Neuron (in vitro differentiated cells): ENCODE measurements at regions not wholly inside any gene's neighbourhood (a gene's known extent, or its start where the extent isn't known, plus 50 kb on each side); places are given as distances from the start of the nearest gene placed in this dataset.
"Not testable (repeated sequence)": the region's sequence is repeated elsewhere in the genome, so short reads cannot be mapped to it uniquely, and the experiment has no call there.

Experiments
- H2AFZ ChIP-seq: one replicate; pipeline ENCODE4 v1.6.1; 2013; ENCODE audit warnings: low read depth, mild to moderate bottlenecking, inconsistent platforms, low read length, moderate library complexity
- H3K27me3 ChIP-seq: one replicate; pipeline ENCODE4 v1.6.1; 2013; ENCODE audit warnings: low read length; ENCODE audit not compliant: insufficient read depth
- H3K36me3 ChIP-seq: one replicate; pipeline ENCODE4 v1.6.1; 2013; ENCODE audit warnings: low read length; ENCODE audit not compliant: insufficient read depth
- H3K4me1 ChIP-seq: one replicate; pipeline ENCODE4 v1.6.1; 2013; ENCODE audit warnings: low read length; ENCODE audit not compliant: insufficient read depth
- H3K4me3 ChIP-seq: 2 replicates; pipeline ENCODE4 v1.5.1; 2013; ENCODE audit warnings: mild to moderate bottlenecking, low read length, moderate library complexity
- H3K9me3 ChIP-seq: one replicate; pipeline ENCODE4 v1.6.1; 2013; ENCODE audit warnings: low read length

DNA sequence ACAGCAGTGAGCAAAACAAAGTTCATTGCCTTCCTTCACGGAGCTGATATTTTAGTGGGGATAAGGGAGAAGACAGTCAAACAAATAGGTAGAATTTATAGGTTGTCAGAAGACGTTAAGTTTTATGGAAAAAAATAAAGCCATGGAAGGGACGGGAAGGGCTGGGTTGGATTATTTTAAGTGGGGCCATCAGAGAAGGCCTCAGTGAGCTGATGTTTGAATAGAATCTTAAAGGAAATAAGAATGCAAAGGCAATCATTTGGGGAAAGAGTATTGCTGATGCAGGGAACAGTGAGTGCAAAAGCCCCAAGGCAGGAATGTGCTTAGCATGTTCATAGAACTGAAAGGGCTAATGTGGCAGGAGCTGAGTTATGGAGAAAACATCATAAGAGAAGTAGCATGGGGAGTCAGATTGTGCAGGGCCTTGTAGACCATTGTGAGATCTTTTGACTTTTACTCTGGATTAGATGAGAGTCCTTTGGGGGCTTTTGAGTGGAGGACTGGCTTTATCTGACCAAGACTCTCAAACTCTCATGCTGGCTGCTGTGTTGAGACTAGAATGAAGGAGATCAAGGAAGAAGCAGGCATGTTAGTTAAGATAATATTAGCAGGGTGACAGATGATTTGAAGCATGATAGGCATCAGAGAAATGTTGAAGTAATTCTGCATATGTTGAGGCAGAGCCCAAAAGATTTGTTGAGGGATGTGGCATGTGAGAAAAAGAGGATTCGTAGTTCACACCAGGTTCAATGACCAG, 104.5 kb upstream of the TPTE start:
- H3K9me3 ChIP-seq, H3K36me3 ChIP-seq, H3K27me3 ChIP-seq, H3K4me1 ChIP-seq, H3K4me3 ChIP-seq, H2AFZ ChIP-seq: not testable (repeated sequence)

DNA sequence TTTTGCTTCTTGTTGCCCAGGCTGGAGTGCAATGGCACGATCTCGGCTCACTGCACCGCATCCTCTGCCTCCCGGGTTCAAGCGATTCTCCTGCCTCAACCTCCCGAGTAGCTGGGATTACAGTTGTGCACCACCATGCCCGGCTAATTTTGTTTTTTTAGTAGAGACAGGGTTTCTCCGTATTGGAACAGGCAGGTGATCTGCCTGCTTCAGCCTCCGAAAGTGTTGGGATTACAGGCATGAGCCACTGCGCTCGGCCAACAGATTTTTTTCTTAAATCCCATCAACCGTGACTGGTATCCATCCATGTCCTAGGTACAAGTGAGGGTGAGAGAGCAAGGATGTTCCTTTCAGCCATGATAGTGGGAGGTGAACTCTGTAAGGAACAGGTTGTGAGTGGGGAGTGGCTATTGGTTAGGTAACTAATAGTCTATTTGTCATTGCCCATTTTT, 103.8 kb upstream of the TPTE start:
- not testable (repeated sequence) for H3K4me1 ChIP-seq, H3K9me3 ChIP-seq, H2AFZ ChIP-seq, H3K27me3 ChIP-seq, H3K4me3 ChIP-seq, H3K36me3 ChIP-seq

DNA sequence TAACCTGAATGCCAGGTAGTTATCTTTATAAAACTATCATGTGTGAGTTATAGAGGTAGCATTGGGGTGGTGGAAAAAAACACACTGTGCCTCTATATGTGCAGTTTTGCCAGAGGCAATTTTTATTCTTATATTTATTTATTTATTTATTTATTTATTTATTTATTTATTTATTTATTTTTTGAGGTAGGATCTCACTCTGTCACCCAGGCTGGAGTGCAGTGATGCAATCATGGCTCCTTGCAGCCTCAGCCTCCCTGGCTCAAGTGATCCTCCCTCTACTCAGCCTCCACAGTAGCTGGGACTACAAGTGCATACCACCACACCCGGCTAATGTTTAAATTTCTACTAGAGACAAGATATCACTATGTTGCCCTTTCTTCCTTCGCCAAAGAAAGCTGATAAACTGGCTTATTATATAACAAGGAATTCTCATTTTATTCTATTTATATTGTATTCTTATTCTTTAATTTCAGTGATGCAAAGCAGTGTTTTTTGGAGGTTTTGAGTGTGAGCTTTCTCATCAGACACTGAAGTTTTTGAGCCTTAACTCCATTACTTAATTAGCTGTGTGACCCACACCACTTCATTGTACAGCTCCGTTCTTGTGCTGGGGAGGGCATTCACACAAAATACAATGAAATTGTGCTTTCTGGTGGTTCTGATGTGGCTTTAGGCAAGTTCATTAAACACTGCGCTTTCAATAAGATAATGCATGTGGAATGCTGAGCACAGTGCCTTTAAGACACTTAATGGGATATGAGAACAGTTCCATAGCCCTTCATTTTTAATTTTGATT, 102.9 kb upstream of the TPTE start:
- H3K27me3 ChIP-seq, H3K36me3 ChIP-seq, H3K9me3 ChIP-seq, H2AFZ ChIP-seq, H3K4me3 ChIP-seq, H3K4me1 ChIP-seq: not testable (repeated sequence)

DNA sequence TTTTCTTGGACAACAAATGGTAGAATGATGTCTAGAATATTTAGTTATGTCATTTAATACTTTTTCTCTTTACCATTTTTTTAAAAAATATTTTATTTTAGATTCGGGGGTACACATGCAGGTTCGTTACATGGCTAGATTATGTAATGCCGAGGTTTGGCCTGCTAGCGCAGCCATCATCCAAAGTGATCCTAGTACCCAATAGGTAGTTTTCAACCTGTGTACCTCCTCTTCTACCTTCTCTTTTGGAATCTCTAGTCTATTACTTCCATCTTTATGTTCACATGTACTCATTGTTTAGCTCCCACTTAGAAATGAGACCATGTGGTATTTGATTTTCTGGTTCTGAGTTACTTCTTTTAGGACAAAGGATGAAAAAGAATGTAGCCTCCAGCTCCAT, 100.2 kb upstream of the TPTE start:
- not testable (repeated sequence) for H3K4me1 ChIP-seq, H3K27me3 ChIP-seq, H3K9me3 ChIP-seq, H3K4me3 ChIP-seq, H3K36me3 ChIP-seq, H2AFZ ChIP-seq

DNA sequence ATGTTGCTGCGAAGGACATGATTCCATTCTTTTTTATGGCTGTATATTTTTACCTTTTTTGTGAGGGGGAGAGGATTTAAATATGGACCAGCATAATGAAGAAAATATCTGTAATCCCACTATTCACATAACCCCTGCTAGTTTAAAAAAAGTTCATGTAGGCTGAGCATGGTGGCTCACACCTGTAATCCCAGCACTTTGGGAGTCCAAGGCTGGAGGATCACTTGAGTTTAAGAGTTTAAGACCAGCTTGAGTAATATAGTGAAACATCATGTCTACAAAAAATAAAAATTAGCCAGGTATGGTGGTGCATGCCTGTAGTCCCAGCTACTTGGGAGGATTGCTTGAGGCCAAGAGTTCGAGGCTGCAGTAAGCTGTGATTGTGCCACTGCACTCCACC, 99.8 kb upstream of the TPTE start:
- H3K4me1 ChIP-seq, H3K36me3 ChIP-seq, H2AFZ ChIP-seq, H3K9me3 ChIP-seq, H3K4me3 ChIP-seq, H3K27me3 ChIP-seq: not testable (repeated sequence)

DNA sequence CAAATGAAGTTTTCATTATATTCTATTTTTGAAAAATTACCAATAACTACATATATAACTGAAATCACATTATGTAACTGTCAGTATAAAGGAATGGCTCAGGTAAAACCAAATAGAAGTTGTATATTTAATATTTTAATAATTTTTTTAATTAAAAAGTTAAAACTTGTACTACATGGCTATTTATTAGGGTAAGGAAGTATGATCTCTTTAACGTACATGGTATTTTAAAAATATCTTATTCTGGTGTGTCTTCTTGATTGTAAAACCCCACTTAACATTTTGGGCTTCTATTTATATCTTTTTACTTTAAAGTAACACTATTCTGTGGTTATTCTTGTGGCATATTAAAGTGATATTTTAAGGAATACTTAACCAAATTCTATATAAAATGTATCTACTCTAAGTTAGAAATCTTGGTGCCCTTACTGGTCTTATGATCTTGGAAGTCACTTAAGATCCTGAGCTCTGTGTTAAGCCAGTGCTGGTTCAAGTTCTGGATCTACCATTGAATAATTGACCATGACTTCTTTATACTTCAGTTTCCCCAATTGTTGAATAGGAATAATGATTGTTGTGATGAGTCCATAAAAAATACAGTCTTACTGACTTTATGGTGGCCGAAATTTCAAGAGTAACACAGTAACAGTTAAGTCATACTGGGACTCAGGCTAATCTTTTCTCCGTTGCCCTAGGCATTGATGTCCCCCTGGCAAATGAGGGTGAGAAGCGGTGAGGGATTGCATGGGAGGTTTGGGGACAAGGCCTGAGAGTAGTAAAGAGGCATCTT, 97.1 kb upstream of the TPTE start:
- H3K36me3 ChIP-seq, H3K9me3 ChIP-seq, H3K4me1 ChIP-seq, H2AFZ ChIP-seq, H3K27me3 ChIP-seq, H3K4me3 ChIP-seq: not testable (repeated sequence)

DNA sequence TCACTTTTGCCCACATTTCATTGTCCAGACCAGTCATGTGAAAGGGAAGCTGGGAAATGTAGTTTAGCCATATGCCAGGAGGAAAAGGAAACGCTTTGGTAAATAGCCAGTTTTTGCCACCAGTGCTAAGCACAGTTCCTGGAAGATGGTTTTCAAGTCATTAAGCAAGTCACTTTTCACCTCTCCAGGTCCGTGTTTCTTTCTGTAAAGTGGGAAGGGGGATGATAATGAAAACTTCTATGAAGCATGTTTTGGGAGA, 96.6 kb upstream of the TPTE start:
- H3K4me1 ChIP-seq, H3K36me3 ChIP-seq, H2AFZ ChIP-seq, H3K9me3 ChIP-seq, H3K27me3 ChIP-seq, H3K4me3 ChIP-seq: not testable (repeated sequence)

DNA sequence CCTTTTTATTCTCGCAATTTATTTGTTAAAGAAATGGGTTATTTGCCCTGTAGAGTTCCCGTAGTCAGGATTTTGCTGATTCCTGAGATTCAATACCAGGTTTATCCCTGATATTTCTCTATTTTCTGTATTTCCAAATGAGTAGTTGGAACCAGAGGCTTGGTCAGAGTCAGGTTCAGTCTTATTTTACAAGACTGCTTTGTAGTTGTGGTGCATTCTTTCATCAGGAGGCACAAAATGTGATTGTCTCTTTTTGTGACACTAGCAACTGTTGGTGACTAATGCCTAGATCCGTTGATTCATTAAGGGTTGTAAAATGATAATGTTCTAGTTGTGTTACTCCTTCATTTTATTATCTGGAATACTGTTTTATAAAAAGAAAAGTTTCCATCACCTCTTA, 95.5 kb upstream of the TPTE start:
- no peak overlapping the region for H3K4me3 ChIP-seq
- no peak overlapping the region for H2AFZ ChIP-seq

DNA sequence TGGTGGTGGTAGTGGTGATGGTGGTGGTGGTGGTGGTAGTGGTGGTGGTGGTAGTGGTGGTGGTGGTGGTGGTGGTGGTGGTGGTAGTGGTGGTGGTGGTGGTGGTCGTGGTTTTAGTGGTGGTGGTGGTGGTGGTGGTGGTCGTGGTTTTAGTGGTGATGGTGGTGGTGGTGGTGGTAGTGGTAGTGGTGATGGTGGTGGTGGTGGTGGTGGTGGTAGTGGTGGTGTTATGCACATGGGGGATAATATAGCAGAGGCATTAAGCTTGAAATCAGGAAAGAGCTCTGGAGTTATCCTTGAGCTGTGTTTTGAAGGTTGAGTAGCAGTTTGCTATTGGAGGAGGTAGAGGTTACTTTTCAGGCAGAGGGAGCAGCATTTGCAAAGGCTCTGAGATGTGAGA, 94.6 kb upstream of the TPTE start:
- not testable (repeated sequence) for H3K27me3 ChIP-seq, H3K9me3 ChIP-seq, H3K36me3 ChIP-seq, H3K4me1 ChIP-seq, H3K4me3 ChIP-seq, H2AFZ ChIP-seq

More for the DNA sequence above, 95.5 kb upstream of the TPTE start:
- Histone ChIP-seq H3K36me3 (no peaks in the 10 kb centered on the region), H3K27me3 (no peaks in the 10 kb centered on the region), H3K9me3 (no peaks in the 10 kb centered on the region), H3K4me1 (no peaks in the 10 kb centered on the region)

DNA sequence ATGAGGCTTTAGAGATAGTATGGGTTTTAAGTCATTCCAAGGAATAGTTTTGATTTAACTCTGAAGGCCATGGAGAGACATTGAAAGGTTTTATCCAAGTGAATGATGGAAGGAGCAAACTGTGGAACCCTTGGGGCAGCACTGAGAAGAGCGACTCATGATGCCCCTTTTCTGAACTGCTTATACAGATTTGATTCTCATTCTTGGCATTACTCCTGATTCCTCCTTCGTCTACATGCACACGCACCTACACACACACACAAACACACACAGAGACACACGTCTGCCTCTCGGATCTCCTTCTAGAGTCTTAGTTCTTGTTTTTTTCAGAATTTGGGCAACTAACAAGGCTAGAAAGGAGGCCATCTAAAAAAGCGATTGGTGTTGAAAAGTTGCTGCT, 94.1 kb upstream of the TPTE start:
- H3K4me1 ChIP-seq, H3K36me3 ChIP-seq, H3K27me3 ChIP-seq, H3K9me3 ChIP-seq, H2AFZ ChIP-seq, H3K4me3 ChIP-seq: not testable (repeated sequence)

DNA sequence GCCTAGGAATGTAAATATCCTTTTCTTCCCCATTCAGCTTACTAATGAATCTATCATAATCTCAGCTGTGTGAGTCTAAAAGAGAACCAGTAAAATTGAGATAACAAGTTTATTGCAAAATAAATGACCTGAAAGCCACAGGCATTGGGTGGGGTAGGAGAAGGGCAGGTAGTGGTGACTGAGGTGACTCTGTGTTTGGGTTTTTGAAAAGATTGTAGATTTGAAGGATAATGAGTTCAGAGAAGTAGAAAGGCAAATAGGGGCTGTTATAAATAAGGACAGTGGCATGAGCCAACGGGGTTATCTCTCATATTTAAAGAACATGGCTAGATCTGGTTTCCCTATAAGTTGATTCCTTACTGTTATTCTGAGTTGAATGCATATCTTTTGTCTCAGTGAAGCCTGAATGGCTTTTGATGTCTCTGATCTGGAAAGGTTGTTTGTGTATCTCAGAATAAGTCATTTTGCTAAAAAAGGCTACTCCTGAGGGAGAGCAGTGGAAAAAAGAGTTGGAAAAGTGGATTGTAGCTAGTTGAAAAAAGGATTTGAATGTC, 92.3 kb upstream of the TPTE start:
- H2AFZ ChIP-seq, H3K9me3 ChIP-seq, H3K27me3 ChIP-seq, H3K4me1 ChIP-seq, H3K4me3 ChIP-seq, H3K36me3 ChIP-seq: not testable (repeated sequence)

DNA sequence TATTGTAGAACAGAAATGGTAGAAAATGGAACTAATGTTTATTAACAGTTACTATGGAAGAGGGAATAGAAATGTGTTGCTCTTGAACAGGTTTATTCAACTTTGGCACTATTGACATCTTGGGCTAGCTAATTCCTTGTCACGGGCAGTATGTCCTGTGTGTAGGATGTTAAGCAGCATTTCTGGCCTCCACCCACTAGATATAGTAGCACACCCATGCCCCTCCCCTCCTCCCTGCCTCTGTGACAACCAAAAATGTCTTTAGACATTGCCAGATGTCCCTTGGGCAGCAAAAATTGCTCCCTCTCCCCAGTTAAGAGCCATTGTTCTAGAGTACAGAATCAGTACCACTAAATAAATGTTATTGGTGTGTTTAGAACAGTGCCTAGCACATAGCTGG, 91.4 kb upstream of the TPTE start:
- H3K4me1 ChIP-seq = no peaks in the 10 kb centered on the region
- no peaks in the 10 kb centered on the region for H3K27me3 ChIP-seq
- no peaks in the 10 kb centered on the region for H3K9me3 ChIP-seq
- no peak overlapping the region for H2AFZ ChIP-seq
- no peak overlapping the region for H3K4me3 ChIP-seq
- no peaks in the 10 kb centered on the region for H3K36me3 ChIP-seq

DNA sequence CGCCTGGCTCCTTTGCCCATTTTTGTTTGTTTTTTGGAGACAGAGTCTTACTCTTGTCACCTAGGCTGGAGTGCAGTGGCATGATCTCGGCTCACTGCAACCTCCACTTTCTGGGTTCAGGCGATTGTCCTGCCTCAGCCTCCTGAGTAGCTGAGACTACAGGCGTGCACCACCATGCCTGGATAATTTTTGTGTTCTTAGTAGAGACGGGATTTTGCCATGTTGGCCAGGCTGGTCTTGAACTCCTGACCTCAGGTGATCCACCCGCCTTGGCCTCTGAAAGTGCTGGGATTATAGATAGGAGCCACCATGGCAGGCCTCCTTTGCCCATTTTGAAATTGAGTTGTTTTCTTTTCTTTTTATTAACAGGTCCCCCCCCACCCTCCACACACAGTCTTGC, 89.4 kb upstream of the TPTE start:
- H3K36me3 ChIP-seq, H3K4me1 ChIP-seq, H2AFZ ChIP-seq, H3K9me3 ChIP-seq, H3K4me3 ChIP-seq, H3K27me3 ChIP-seq: not testable (repeated sequence)
